H9 (cell line): ENCODE measurements at regions not wholly inside any gene's neighbourhood (a gene's known extent, or its start where the extent isn't known, plus 50 kb on each side); places are given as distances from the start of the nearest gene placed in this dataset.
A peak's percentile ranks its signal among the peaks of the same experiment; 100 is the strongest.

ENCODE experiments used
- DNase-seq: peaks from one replicate; pipeline ENCODE4 v3.0.0-alpha.2; 2017
- H2AFZ ChIP-seq: one replicate; pipeline ENCODE4 v1.6.1; 2013; ENCODE audit warnings: mild to moderate bottlenecking, low read length, control low read depth, moderate library complexity
- H2AK5ac ChIP-seq: 2 replicates; pipeline ENCODE4 v1.6.1; 2013; ENCODE audit warnings: low read length, control low read depth, mixed read lengths; ENCODE audit not compliant: insufficient read length
- H2BK120ac ChIP-seq: one replicate; pipeline ENCODE4 v1.6.1; 2013; ENCODE audit warnings: low read depth, mild to moderate bottlenecking, low read length, control low read depth, inconsistent platforms; ENCODE audit not compliant: poor library complexity, severe bottlenecking
- H2BK12ac ChIP-seq: 2 replicates; pipeline ENCODE4 v1.6.1; 2013; ENCODE audit warnings: low read length, control low read depth, mixed read lengths, low read depth; ENCODE audit not compliant: insufficient read length
- H2BK15ac ChIP-seq: 2 replicates; pipeline ENCODE4 v1.6.1; 2013; ENCODE audit warnings: low read depth, low read length, control low read depth
- H2BK20ac ChIP-seq: one replicate; pipeline ENCODE4 v1.6.1; 2013; ENCODE audit warnings: low read depth, mild to moderate bottlenecking, low read length, control low read depth, inconsistent platforms; ENCODE audit not compliant: poor library complexity, severe bottlenecking
- H2BK5ac ChIP-seq: 2 replicates; pipeline ENCODE4 v1.6.1; 2013; ENCODE audit warnings: low read length, control low read depth, mixed read lengths; ENCODE audit not compliant: insufficient read length
- H3K14ac ChIP-seq: 2 replicates; pipeline ENCODE4 v1.6.1; 2013; ENCODE audit warnings: low read length, control low read depth; ENCODE audit not compliant: insufficient read depth
- H3K18ac ChIP-seq: 2 replicates; pipeline ENCODE4 v1.6.1; 2013; ENCODE audit warnings: low read depth, mild to moderate bottlenecking, mixed read lengths, low read length, control low read depth; ENCODE audit not compliant: insufficient read length
- H3K23ac ChIP-seq: 2 replicates; pipeline ENCODE4 v1.6.1; 2013; ENCODE audit warnings: low read length, control low read depth, mixed read lengths, low read depth; ENCODE audit not compliant: insufficient read length
- H3K23me2 ChIP-seq: 2 replicates; pipeline ENCODE4 v1.6.1; 2013; ENCODE audit warnings: low read depth, mild to moderate bottlenecking, mixed read lengths, low read length, control low read depth; ENCODE audit not compliant: insufficient read length, poor library complexity, severe bottlenecking
- H3K27ac ChIP-seq: 2 replicates; pipeline ENCODE4 v1.5.1; 2013; ENCODE audit warnings: low read length, control low read depth, mixed read lengths, low read depth; ENCODE audit not compliant: insufficient read length
- H3K27me3 ChIP-seq: 2 replicates; pipeline ENCODE4 v1.6.1; 2013; ENCODE audit warnings: low read length, control low read depth, inconsistent platforms; ENCODE audit not compliant: insufficient read depth
- H3K4ac ChIP-seq: 2 replicates; pipeline ENCODE4 v1.6.1; 2013; ENCODE audit warnings: low read depth, mild to moderate bottlenecking, control low read depth, inconsistent platforms, low read length, moderate library complexity
- H3K4me1 ChIP-seq: 2 replicates; pipeline ENCODE4 v1.6.1; 2013; ENCODE audit warnings: low read length, control low read depth, inconsistent platforms; ENCODE audit not compliant: insufficient read depth
- H3K4me2 ChIP-seq: 2 replicates; pipeline ENCODE4 v1.6.1; 2013; ENCODE audit warnings: low read length, control low read depth, mixed read lengths; ENCODE audit not compliant: insufficient read length, insufficient read depth
- H3K56ac ChIP-seq: 2 replicates; pipeline ENCODE4 v1.6.1; 2013; ENCODE audit warnings: low read depth, mild to moderate bottlenecking, mixed read lengths, low read length, control low read depth; ENCODE audit not compliant: insufficient read length
- H3K79me1 ChIP-seq: 2 replicates; pipeline ENCODE4 v1.6.1; 2013; ENCODE audit warnings: low read depth, mild to moderate bottlenecking, moderate library complexity, low read length, control low read depth, inconsistent platforms; ENCODE audit not compliant: insufficient read depth, poor library complexity, severe bottlenecking
- H3K79me2 ChIP-seq: 2 replicates; pipeline ENCODE4 v1.6.1; 2013; ENCODE audit warnings: low read length, control low read depth, inconsistent platforms; ENCODE audit not compliant: insufficient read depth
- H3K9ac ChIP-seq: 2 replicates; pipeline ENCODE4 v1.6.1; 2013; ENCODE audit warnings: low read length, control low read depth, mixed read lengths; ENCODE audit not compliant: insufficient read length; ENCODE audit errors: extremely low read depth
- H3K9me3 ChIP-seq: one replicate; pipeline ENCODE4 v1.6.1; 2013; ENCODE audit warnings: low read depth, low read length, inconsistent platforms; ENCODE audit not compliant: control insufficient read depth
- H3T11ph ChIP-seq: one replicate; pipeline ENCODE4 v1.6.1; 2013; ENCODE audit warnings: mild to moderate bottlenecking, low read length, control low read depth, inconsistent platforms
- H4K20me1 ChIP-seq: one replicate; pipeline ENCODE4 v1.6.1; 2013; ENCODE audit not compliant: control insufficient read depth, insufficient read length, insufficient read depth
- H4K5ac ChIP-seq: 2 replicates; pipeline ENCODE4 v1.6.1; 2013; ENCODE audit warnings: low read depth, mild to moderate bottlenecking, mixed read lengths, low read length, control low read depth; ENCODE audit not compliant: insufficient read length
- H4K8ac ChIP-seq: replicated peaks from 2 replicates; pipeline ENCODE4 v1.6.1; 2013; ENCODE audit warnings: low read length, control low read depth, mixed read lengths, low read depth; ENCODE audit not compliant: insufficient read length
- H4K91ac ChIP-seq: 2 replicates; pipeline ENCODE4 v1.6.1; 2013; ENCODE audit warnings: low read depth, mild to moderate bottlenecking, moderate library complexity, mixed read lengths, low read length, control low read depth; ENCODE audit not compliant: insufficient read length
- H3K27ac Mint-ChIP-seq, 3 experiments: 2 replicates in 2 of 3; 3 replicates in 1 of 3; pipeline ENCODE4 v1.8.0; 2020 to 2021; ENCODE audit warnings: mixed read lengths in 3 of 3, mild to moderate bottlenecking in 1 of 3, moderate library complexity in 1 of 3
- H3K27me3 Mint-ChIP-seq: 2 replicates; pipeline ENCODE4 v1.8.0; 2021; ENCODE audit warnings: low read depth, mild to moderate bottlenecking, moderate library complexity, mixed read lengths
- H3K36me3 Mint-ChIP-seq, 3 experiments: 2 replicates in 2 of 3; 3 replicates in 1 of 3; pipeline ENCODE4 v1.8.0; 2020 to 2021; ENCODE audit warnings: low read depth in 3 of 3, mixed read lengths in 3 of 3; ENCODE audit not compliant: insufficient read depth in 1 of 3
- H3K4me1 Mint-ChIP-seq, 2 experiments: 2 replicates each; pipeline ENCODE4 v1.8.0; 2020; ENCODE audit warnings: mixed read lengths in 2 of 2
- H3K4me3 Mint-ChIP-seq, 2 experiments: 2 replicates in 1 of 2; 3 replicates in 1 of 2; pipeline ENCODE4 v1.8.0; 2020 to 2021; ENCODE audit warnings: mild to moderate bottlenecking in 2 of 2, mixed read lengths in 2 of 2, moderate library complexity in 1 of 2
- H3K9me3 Mint-ChIP-seq, 2 experiments: 2 replicates in 1 of 2; 3 replicates in 1 of 2; pipeline ENCODE4 v1.8.0; 2020; ENCODE audit warnings: mild to moderate bottlenecking in 2 of 2, mixed read lengths in 2 of 2, moderate library complexity in 1 of 2
- CTCF ChIP-seq: fragments of 200-600 bp; sonication (generic); conservative IDR thresholded peaks from 3 replicates; pipeline ENCODE4 v1.8.0; 2021; ENCODE audit warnings: antibody characterized with exemption, mild to moderate bottlenecking
- WGBS: extraction: QIAGEN DNeasy Blood & Tissue Kit; methylation state at CpG from one replicate; pipeline ENCODE4 v1.1.7; 2013; ENCODE audit warnings: missing lambda C conversion rate, low lambda C conversion rate, mixed read lengths; ENCODE audit not compliant: insufficient read length; ENCODE audit errors: extremely low coverage; 5-methylcytosine and 5-hydroxymethylcytosine counted together

- H3K9me3 ChIP-seq: no peaks in the 10 kb centered on the region
- H3K79me2 ChIP-seq: no peaks in the 10 kb centered on the region
- no peak overlapping the region for H2AK5ac ChIP-seq
- no peak overlapping the region; the same call in 1 of the 2 replicates for H3K14ac ChIP-seq
- WGBS: no CpG with 5 or more reads among the region's 24 CpGs
- H2BK5ac ChIP-seq: no peak overlapping the region
- Mint-ChIP-seq H3K4me1 (peaks cover 10 to 11% of the 10 kb centered on the region in 2 experiments), H3K4me3 (no peak overlapping the region), H3K27ac (peak overlapping the region in 1 of 3 experiments; percentile 77; a peak in 1 of 7 replicates), H3K9me3 (peaks cover 4% of the 10 kb centered on the region in 2 experiments; a peak in 4 of 5 replicates), H3K36me3 (no peaks in the 10 kb centered on the region), H3K27me3 (peaks cover 16% of the 10 kb centered on the region)
- H3K27me3 ChIP-seq: no peaks in the 10 kb centered on the region
- H3K4ac ChIP-seq: no peak overlapping the region
- H2BK12ac ChIP-seq: no peak overlapping the region
- no peak overlapping the region for H3K56ac ChIP-seq
- H3T11ph ChIP-seq: no peak overlapping the region
- DNase-seq: peak; percentile 20
- no peak overlapping the region for H2BK120ac ChIP-seq
- no peaks in the 10 kb centered on the region for H3K79me1 ChIP-seq
- H4K8ac ChIP-seq: no peak overlapping the region
- no peak overlapping the region for H2BK20ac ChIP-seq
- no peak overlapping the region for H4K91ac ChIP-seq
- H3K9ac ChIP-seq: no peak overlapping the region
- no peaks in the 10 kb centered on the region for H4K20me1 ChIP-seq
- H3K27ac ChIP-seq: no peak overlapping the region
- no peak overlapping the region for H3K4me2 ChIP-seq
- no peak overlapping the region for H3K18ac ChIP-seq
- no peak overlapping the region for H2BK15ac ChIP-seq
- no peak overlapping the region for H4K5ac ChIP-seq
- no peak for TF ChIP-seq CTCF
- no peak overlapping the region for H3K23ac ChIP-seq
- no peak overlapping the region for H2AFZ ChIP-seq
- H3K23me2 ChIP-seq: no peaks in the 10 kb centered on the region
- no peaks in the 10 kb centered on the region for H3K4me1 ChIP-seq
These were observed 142.7 kb downstream of the KIF26A start for GRCh38 chr14:104280902-104281767.
